ENCODE measurements at regions not wholly inside any gene's neighbourhood (a gene's known extent, or its start where the extent isn't known, plus 50 kb on each side); places are given as distances from the start of the nearest gene placed in this dataset.

DNA sequence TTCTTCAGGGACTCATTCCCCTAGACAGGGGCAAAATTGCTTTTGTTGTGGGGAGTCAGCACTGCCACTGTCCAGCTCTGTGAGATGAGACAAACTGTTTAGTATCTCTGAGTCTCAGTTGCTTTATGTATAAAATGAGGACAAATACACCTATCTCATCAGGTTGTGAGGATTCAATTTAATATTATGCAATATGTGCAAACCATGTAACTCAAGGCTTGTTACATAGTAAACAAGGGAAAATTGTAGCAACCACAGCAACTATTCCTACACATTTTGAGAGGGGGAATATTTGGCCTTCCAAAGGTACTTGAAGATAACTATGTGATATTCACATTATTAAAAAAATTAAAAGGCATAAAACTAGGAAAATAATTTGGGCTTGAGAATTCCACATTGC is 411.9 kb upstream of the SLC30A5 start:
- BruUV-seq (replicated peaks), result no TSS peak
- in situ Hi-C loops (cut with HindIII; ENCODE audit: low pct_unique_long_range_greater_than_20kb, low sequenced_read_pairs) (no loop called here), intact Hi-C loops (cut with micrococcal nuclease; ENCODE audit: unreplicated experiment) (no loop called here)

GRCh38 chr5:68682400-68683160 is 411.2 kb upstream of the SLC30A5 start:
- Histone ChIP-seq H3K36me3 (ENCODE audit: control insufficient read depth, insufficient read depth, low read length) (no peaks in the 10 kb centered on the region), H3K4me1 (ENCODE audit: control insufficient read depth, insufficient read depth, low read length) (no peaks in the 10 kb centered on the region), H3K9me3 (ENCODE audit: control insufficient read depth, insufficient read depth, low read depth, low read length) (no peaks in the 10 kb centered on the region), H3K27me3 (ENCODE audit: control insufficient read depth, insufficient read depth, low read length) (0 out of 2 replicates have a peak, but pooled peaks cover 2% of the 10 kb centered on the region), H3K27ac (ENCODE audit: low read length) (no peak overlapping the region), H3K4me3 (ENCODE audit: low read depth in 2 of 2, low read length in 2 of 2) (no peak overlapping the region)
- CTCF ChIA-PET, result no interaction called here
- no TSS peak for BruUV-seq (replicated peaks)
- DNase-seq (ENCODE audit: low read depth, low spot score) (no peak), ATAC-seq (no peak)
- intact Hi-C loops (cut with micrococcal nuclease; ENCODE audit: unreplicated experiment), result no loop called here
- in situ Hi-C loops (cut with HindIII; ENCODE audit: low pct_unique_long_range_greater_than_20kb, low sequenced_read_pairs), result no loop called here
- POLR2A ChIA-PET, result no interaction called here
- TF ChIP-seq, protein P1, sequence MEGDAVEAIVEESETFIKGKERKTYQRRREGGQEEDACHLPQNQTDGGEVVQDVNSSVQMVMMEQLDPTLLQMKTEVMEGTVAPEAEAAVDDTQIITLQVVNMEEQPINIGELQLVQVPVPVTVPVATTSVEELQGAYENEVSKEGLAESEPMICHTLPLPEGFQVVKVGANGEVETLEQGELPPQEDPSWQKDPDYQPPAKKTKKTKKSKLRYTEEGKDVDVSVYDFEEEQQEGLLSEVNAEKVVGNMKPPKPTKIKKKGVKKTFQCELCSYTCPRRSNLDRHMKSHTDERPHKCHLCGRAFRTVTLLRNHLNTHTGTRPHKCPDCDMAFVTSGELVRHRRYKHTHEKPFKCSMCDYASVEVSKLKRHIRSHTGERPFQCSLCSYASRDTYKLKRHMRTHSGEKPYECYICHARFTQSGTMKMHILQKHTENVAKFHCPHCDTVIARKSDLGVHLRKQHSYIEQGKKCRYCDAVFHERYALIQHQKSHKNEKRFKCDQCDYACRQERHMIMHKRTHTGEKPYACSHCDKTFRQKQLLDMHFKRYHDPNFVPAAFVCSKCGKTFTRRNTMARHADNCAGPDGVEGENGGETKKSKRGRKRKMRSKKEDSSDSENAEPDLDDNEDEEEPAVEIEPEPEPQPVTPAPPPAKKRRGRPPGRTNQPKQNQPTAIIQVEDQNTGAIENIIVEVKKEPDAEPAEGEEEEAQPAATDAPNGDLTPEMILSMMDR (IDR thresholded peaks at IDR 0.05), result no peak
- TF ChIP-seq TCF7L2 (IDR thresholded peaks at IDR 0.05; ENCODE audit: low read depth, low read length) (no peak), SIN3A (IDR thresholded peaks at IDR 0.05; ENCODE audit: borderline replicate concordance, insufficient read depth, low read depth, low read length) (no peak), POLR2AphosphoS5 (IDR thresholded peaks at IDR 0.05; ENCODE audit: low read depth, low read length) (no peak)
- TF ChIP-seq, protein P2, sequence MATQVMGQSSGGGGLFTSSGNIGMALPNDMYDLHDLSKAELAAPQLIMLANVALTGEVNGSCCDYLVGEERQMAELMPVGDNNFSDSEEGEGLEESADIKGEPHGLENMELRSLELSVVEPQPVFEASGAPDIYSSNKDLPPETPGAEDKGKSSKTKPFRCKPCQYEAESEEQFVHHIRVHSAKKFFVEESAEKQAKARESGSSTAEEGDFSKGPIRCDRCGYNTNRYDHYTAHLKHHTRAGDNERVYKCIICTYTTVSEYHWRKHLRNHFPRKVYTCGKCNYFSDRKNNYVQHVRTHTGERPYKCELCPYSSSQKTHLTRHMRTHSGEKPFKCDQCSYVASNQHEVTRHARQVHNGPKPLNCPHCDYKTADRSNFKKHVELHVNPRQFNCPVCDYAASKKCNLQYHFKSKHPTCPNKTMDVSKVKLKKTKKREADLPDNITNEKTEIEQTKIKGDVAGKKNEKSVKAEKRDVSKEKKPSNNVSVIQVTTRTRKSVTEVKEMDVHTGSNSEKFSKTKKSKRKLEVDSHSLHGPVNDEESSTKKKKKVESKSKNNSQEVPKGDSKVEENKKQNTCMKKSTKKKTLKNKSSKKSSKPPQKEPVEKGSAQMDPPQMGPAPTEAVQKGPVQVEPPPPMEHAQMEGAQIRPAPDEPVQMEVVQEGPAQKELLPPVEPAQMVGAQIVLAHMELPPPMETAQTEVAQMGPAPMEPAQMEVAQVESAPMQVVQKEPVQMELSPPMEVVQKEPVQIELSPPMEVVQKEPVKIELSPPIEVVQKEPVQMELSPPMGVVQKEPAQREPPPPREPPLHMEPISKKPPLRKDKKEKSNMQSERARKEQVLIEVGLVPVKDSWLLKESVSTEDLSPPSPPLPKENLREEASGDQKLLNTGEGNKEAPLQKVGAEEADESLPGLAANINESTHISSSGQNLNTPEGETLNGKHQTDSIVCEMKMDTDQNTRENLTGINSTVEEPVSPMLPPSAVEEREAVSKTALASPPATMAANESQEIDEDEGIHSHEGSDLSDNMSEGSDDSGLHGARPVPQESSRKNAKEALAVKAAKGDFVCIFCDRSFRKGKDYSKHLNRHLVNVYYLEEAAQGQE (IDR thresholded peaks at IDR 0.05; ENCODE audit: insufficient read depth in 1 of 2, low read depth in 2 of 2, low read length in 1 of 2), result no peak

More for the DNA sequence above, 411.9 kb upstream of the SLC30A5 start:
- no peaks in the 10 kb centered on the region for H3K36me3 ChIP-seq (ENCODE audit: control insufficient read depth, insufficient read depth, low read length)
- H3K4me3 ChIP-seq (ENCODE audit: low read depth in 2 of 2, low read length in 2 of 2), result no peak overlapping the region
- no peaks in the 10 kb centered on the region for H3K4me1 ChIP-seq (ENCODE audit: control insufficient read depth, insufficient read depth, low read length)
- H3K27ac ChIP-seq (ENCODE audit: low read length), result no peak overlapping the region
- ATAC-seq, result no peak
- no peak for DNase-seq (ENCODE audit: low read depth, low spot score)
- ChIA-PET POLR2A (no interaction called here), CTCF (no interaction called here)
- no peak for TF ChIP-seq SIN3A (IDR thresholded peaks at IDR 0.05; ENCODE audit: borderline replicate concordance, insufficient read depth, low read depth, low read length)
- TF ChIP-seq, protein P2 (IDR thresholded peaks at IDR 0.05; ENCODE audit: insufficient read depth in 1 of 2, low read depth in 2 of 2, low read length in 1 of 2), result no peak
- TF ChIP-seq POLR2AphosphoS5 (IDR thresholded peaks at IDR 0.05; ENCODE audit: low read depth, low read length), result no peak
- TF ChIP-seq, protein P1 (IDR thresholded peaks at IDR 0.05), result no peak
- 0 out of 2 replicates have a peak, but pooled peaks cover 2% of the 10 kb centered on the region for H3K27me3 ChIP-seq (ENCODE audit: control insufficient read depth, insufficient read depth, low read length)
- H3K9me3 ChIP-seq (ENCODE audit: control insufficient read depth, insufficient read depth, low read depth, low read length), result no peaks in the 10 kb centered on the region
